ENCODE measurements at regions not wholly inside any gene's neighbourhood (a gene's known extent, or its start where the extent isn't known, plus 50 kb on each side); places are given as distances from the start of the nearest gene placed in this dataset.

DNA sequence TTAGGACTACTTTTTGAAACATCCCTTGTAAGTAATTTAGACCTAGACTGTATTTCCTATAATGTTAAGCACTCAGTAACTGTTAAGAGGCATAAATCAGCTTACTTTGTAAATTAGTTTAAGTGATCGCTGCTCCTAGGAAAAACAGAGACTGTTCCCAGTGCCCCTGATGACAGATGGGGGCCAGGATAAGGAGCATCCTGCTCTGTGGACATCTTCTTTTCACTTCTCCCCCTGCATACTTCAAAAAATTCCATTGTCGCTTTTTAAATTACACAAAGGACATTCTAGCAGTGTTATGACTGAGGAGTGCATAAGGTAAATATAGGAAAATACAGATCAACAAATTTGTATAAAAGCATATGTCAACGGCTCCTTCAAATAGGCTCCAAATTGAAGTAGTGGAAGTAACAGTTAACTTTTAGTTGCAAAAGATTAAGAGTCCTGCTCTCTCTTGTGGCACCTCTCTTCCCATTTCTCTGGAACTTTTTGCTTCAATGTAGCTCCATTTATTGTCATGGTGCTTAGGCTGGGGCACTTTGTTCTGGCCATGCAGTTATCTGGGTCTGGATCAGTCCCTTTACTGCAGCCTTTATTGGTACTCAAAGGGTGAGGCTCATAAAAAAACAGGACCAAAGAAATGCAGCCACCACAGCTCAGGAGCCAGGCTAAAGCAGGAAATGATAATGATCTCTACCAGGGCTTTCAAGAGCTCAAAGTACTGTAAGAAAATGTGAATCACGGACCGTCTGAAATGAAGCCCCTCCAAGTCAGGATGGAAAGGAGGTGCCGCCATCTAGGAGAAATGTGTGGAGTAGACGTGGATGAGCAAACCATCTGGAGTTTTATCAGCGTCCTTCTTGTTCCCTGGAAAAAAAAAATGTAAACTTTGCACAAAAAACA, 162.1 kb upstream of the ZNF516 start:
- no peak for DNase-seq
- intact Hi-C loops (cut with DNase I), result no loop called here

DNA sequence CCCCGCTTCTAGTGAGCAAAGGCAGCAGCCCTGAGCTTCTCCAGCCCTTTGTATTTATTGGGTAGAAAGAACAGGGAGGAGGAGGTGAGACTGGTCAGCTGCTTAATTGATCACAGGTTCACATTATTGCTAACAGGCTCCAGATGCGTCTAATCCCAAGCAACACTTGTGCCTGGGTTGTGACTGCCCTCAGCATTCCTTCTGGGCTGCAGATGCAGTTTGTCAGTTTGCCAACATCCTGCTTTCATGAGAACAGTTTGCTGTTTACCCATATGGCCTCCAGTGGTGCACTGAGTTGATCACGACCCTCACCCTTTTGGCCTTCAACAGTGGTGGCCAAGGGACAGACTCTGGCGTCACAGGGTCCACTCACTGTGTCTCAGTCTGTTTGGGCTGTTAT, 159.5 kb upstream of the ZNF516 start:
- DNase-seq, result no peak
- intact Hi-C loops (cut with DNase I), result no loop called here

DNA sequence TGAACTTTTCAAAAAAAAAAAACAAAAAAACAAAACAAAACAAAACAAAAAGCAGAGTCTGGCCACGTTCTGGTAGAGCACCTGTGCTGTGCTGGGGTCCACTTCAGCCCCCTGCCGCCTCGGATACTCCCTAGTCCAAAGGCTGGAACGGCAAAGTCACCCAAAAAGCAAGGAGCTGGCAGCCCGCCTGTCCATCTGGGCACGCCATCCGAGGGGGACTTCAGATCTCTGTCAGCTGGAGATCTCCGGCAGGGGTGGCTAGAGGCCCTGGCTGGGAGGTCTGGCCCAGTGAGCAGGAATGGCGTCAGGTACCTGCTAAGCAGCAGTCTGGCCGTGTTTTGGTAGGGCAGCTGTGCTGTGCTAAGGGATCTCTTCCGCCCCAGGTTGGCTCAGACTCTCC, 152.3 kb upstream of the ZNF516 start:
- peak in 1 of 10 donors; percentile 65 for DNase-seq
- intact Hi-C loops (cut with DNase I), result no loop called here

DNA sequence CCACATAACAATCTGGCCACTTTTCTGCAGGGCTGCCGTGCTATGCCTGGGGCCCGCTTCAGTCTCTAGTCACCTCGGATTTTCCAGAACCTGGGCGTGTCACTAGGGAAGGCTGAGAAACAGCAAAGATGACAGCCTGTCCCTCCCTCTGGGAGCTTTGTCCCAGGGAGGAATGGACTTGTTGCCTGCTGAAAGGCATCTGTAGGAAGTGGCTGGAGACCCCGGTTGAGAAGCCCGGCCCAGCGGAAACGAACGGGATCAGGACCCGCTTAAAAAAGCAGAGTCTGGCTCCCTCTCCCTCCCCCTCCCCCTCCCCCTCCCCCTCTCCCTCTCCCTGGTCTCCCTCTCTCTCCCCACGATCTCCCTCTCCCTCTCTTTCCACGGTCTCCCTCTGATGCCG, 149.5 kb upstream of the ZNF516 start:
- intact Hi-C loops (cut with DNase I), result no loop called here
- DNase-seq, result no peak

DNA sequence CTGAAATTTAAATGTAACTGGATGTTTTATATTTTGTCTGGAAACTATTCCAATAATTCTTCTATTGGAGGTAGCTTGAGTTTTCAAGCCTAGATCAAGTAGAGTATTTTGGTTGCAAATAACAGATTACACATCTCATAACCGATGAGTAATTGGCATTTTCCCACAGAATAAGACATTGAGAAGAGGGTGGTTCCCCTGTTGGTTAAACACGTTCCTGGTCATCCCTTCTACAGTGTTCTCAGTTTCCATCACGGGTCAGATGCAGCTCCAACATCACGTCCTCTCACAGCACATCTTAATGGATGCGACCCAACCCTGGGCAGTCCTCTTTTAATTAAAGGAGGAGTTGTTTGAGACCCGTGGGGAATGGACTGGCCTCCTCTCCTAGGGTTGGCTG, 149.0 kb upstream of the ZNF516 start:
- DNase-seq, result no peak
- intact Hi-C loops (cut with DNase I), result no loop called here

DNA sequence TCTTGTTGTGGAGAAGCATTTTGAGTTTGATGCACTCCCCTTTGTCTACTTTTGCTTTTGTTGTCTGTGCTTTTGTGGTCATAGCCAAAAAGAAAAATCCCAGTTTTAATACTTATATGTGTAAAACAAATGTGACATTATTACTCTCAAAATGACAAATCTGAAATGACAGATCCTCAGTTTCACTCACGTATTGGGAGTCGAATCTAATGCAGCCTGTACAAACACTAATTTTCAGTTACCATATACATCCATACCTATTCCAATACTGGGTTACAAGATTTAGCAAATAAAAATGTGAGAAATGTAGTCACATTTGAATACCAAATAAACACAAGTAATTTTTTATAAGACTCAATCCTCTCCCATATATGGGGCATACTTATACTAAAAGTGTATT, 148.2 kb upstream of the ZNF516 start:
- DNase-seq, result no peak
- intact Hi-C loops (cut with DNase I), result no loop called here

DNA sequence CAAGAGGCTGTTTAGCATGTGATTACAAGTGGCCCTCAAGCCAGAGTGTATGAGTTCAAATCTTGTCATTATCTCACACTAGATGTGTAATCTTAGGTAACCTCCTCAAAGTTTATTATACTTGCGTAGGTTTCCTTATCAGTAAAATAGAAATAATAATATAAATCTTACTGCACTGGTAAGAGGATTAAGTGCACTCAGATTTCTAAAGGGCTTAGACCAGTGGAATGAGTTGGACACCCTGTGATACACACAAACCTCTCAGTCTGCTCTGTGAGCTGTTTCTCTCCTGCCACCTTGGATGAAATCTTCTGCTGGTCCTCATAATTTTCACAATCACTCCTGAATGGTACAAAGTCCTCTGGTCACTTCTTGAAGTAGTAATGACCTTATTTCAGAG, 145.4 kb upstream of the ZNF516 start:
- no peak for DNase-seq
- intact Hi-C loops (cut with DNase I), result no loop called here

DNA sequence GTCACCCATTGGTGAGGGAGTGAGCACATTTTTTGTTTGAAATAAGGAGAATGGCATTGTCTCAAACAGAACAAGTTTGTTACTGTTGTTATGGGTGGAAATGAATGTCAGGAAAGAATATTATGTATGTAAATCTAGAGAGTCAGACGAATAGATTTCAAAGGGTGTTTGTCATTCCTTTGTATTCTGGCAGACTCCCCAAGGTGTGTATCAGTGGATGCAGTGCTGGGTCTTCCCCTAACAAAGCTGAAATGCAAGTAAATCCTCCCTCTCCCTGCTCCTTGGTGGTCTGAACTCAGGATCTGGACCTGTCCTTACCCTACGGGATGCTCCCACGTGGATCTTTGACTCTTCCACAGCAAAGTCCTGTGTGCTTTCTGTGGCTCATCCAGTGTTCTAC, 139.5 kb upstream of the ZNF516 start:
- no peak for DNase-seq
- intact Hi-C loops (cut with DNase I), result no loop called here

DNA sequence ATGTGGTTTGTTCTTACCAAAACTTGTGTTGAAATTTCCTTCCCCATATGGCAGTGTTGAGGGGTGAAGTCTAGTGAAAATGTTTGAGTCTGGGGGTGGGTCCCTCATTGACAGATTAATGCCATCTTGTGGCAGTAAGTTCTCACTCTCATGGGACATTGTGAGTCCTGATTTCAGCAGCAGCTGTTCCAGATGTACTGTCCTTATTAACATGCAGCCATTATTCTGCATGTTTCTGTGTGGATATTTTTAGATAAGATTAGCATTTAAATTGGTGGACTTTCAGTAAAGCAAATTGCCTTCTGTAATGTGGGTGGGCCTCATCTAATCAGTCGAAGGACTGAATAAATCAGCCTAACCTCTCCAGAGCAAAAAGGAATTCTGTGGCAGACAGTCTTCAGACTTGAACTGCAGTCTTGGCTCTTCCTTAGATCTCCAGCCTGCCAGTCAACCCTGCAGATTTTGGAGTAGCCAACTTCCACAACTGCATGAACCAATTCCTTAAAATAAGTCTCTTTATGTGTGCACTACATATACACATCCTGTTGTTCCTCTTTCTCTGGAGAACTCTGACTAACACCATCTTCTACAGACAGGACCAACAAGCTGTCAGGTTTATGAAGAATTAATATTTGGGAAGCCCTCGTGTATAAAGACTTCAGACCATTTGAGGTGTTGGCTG, 138.7 kb upstream of the ZNF516 start:
- intact Hi-C loops (cut with DNase I), result no loop called here
- no peak for DNase-seq

DNA sequence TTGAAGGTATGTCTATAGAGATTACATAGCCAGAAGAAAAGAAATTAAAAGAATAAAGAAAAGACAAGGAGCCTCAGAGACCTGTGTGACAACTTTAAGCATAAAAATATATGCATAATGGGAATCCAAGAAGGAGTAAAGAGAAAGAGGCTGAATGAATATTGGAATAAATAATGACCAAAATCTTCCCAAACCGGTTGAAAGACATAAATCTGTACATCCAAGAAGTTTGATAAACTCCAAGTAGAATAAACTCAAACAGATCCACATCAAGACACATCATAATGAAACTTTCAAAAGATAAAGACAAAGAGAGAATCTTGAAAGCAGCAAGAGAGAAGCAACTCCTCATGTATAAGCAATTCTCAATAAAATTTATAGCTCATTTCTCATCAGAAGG, 132.4 kb upstream of the ZNF516 start:
- DNase-seq, result no peak
- intact Hi-C loops (cut with DNase I), result loop anchor here (10.0 kb wide), 2 partner anchors 143 to 223 kb away; no protein-coding TSS in a partner anchor

DNA sequence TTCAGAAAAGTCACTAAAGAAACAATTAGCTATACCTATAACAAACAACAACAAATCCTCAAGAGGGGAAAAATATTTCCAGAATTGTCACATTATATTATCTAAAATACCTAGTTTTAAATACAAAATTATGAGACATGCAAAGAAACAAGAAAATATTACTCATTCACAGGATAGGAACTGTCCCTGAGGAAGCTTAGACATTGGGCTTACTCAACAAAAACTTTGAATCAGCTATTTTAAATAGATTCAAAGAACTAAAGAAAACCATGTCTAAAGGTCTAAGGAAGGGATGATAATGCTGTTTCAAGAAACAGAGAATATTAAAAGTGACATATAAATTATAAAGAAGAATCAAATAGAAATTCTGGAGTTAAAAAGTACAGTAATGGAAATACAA, 131.9 kb upstream of the ZNF516 start:
- DNase-seq, result no peak
- intact Hi-C loops (cut with DNase I), result loop anchor here (10.0 kb wide), 2 partner anchors 142 to 222 kb away; no protein-coding TSS in a partner anchor

DNA sequence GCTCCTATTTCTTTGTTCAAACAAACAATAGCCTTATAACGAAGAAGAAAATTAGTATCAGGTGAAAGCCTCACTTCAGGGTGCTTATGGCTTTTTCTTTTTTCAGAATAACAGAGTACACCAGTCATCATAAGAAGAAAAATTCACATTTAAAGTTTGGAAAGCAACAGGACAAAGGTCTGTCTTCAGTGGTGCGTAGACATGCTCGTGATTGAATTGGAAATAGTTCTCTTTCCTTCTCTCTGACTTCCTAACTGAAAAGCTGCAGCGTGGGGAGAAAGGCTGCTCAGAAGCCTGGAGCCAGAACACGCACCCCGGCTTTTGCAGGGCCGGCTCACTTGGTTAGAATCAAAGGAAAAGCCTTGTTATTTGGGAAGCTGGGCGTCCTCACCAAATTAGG, 127.6 kb upstream of the ZNF516 start:
- no peak for DNase-seq
- intact Hi-C loops (cut with DNase I), result loop anchor here (10.0 kb wide), 2 partner anchors 138 to 218 kb away; no protein-coding TSS in a partner anchor

DNA sequence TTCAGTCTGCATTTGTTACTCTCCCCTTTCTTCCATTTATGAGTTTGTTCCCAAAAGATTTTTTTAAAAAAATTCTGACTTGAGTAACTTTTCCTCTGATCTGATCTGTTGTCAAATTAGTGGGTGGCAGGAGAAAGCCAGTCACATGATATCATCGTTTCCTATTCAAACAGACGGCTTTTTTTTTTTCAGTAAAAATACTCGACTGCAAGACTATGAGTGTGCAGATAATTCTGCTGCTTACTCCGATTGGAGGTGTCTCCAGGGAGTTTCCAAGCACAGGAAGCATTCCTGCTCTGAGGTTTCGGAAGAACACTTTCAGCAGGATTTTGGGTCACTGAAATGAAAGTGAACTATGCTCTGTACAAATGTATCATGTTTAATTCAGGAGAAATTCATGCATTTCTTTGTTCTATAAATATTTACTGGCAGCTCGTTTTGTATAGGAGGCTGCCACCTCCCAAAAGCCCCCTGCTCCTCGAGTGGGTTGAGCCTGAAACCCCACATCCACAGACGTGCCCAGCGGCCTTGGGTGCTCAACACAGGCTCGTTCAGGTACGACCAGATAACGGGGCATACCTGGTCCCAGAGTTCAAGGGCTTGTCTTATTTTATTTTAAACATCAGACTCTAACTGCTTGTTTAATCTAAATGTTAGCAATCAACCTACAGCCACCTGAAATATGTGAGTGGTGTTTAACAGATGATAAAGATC, 126.9 kb upstream of the ZNF516 start:
- intact Hi-C loops (cut with DNase I), result loop anchor here (10.0 kb wide), 2 partner anchors 137 to 217 kb away; no protein-coding TSS in a partner anchor
- no peak for DNase-seq

DNA sequence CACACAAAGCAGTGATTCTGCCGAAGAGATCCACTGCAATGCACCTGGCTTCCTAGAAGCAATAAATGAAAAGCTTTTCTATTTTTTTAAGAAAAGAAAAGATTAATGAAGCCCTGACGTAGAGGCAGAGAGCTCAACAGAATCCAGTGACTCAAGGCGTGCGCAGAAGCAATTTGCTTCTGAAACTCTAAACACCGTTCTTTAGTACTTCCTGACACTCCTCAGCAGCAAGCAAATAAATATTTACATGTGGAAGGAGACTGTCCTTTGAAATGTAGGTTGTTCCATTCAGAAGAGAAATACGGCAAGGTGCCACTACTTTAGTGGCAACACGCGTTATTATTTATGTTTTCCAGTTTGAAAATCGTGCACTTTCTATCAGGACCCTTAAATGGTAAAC, 126.2 kb upstream of the ZNF516 start:
- intact Hi-C loops (cut with DNase I), result loop anchor here (10.0 kb wide), 2 partner anchors 136 to 216 kb away; no protein-coding TSS in a partner anchor

DNA sequence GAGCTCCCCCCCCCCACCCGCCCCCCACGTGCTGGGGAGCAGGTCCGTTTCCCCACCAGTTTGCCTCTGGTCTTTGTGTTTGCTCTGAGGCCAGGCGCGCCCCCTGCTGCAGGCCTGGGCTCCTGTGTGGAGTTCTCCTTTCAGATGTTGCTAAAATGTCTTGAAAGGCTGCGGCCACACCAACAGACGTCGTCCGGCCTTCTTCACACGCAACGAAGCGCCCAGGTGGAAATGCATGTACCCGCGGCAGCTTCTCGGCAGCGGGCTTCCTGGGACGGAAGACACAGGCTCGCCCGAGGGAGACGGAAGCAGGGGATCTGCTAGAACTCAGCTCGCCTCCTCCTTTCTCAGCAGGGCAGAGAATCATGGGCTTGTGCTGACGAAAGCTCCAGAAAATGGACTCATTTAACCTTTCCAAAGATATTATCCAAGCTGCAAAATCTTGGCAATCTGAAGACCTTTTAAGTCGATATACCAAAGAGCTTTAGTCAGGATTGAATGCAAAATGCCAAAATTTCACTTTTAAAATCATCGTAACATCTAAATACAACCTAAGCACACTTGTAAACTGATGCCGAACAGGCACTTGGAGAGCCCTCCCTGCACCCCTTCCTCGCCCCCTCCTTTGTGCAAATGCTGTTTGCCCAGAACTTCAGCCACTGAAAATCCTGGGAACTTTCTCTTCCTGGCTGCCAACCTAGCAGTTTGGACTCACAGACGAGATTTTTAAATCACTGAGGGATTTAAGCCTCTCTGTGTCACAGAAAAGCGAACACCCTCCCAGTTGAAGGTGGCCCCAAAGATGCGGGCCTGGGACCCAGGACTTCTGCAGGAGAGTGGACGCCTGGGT, 125.5 kb upstream of the ZNF516 start:
- intact Hi-C loops (cut with DNase I), result loop anchor here (10.0 kb wide), 2 partner anchors 136 to 216 kb away; no protein-coding TSS in a partner anchor
- DNase-seq, result peak in 8 of 10 donors; percentile 26 to 93 (median 52)

More for the DNA sequence above, 126.2 kb upstream of the ZNF516 start:
- no peak for DNase-seq

DNA sequence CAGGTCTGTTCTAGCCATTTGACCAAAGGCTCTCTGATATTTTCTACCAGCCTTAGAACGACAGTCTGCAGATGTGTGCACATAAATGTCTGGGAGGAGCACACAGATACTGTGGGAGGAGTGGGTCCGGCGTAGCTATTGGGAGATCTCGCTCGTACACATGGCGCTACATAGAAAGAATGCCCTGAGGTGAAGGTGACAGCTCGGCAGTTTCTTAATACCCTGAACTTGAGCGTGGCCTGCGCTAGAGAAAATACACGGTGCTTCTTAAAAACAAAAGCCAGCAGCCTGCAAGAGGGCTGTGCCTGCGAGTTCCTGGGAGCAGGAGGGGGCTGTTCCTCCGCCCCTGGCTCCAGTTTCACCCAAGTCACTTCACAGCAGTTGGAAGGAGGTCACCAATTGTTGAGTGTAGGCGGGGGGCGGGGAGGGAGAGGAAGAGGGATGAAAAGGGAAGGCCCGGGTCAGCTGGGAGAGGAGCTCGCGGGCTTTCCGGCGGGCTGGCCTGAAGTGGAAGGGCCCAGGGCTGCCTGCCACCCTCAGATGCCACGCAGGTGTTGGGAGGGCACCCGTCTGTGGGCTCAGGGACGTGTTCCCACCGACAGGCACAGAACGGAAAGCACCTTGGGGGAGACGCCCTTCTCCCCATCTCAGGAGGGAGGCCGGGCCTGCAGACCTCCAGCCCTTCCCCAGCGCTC, 124.7 kb upstream of the ZNF516 start:
- intact Hi-C loops (cut with DNase I), result loop anchor here (10.0 kb wide), 2 partner anchors 135 to 215 kb away; no protein-coding TSS in a partner anchor
- DNase-seq, result peak in 2 of 10 donors; percentile 26 to 31

DNA sequence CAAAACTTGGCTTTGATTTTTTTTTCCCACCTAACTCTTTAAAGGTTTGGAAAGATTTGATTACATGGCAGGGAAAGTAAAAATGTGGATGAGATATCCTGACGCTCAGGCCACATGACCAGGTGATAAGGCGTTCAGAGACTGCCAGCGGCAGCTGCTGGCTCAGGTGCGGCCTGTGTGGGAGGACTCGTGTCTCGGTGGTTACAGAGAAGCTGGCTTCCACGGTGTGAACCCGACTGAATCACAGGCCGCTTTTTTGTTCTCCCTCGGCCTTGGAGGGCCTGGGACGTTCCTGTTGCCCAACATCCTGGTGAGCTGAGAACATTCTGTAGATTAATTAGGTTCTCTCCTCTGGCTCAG, 124.2 kb upstream of the ZNF516 start:
- intact Hi-C loops (cut with DNase I), result no loop called here
- peak in 1 of 10 donors; percentile 85 for DNase-seq

DNA sequence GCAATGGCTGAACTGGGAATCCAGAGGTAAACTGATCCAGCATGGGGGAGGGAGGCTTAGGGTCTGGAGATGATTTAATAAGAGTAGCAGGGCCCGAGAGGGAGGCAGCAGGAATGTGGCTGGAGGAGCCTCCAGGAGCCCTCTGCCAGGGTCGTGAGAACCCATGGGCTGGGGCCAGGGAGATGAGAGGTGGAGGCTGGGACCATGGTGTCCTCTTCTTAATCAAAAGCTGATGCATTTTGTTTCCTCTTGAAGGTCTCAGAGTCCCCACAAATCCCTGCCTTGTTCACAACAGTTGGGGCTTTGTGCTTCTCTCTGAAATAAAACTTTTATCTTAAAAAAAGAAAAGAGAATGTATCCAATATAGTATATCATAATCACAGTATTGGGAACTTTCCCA, 123.7 kb upstream of the ZNF516 start:
- DNase-seq, result no peak
- intact Hi-C loops (cut with DNase I), result no loop called here

DNA sequence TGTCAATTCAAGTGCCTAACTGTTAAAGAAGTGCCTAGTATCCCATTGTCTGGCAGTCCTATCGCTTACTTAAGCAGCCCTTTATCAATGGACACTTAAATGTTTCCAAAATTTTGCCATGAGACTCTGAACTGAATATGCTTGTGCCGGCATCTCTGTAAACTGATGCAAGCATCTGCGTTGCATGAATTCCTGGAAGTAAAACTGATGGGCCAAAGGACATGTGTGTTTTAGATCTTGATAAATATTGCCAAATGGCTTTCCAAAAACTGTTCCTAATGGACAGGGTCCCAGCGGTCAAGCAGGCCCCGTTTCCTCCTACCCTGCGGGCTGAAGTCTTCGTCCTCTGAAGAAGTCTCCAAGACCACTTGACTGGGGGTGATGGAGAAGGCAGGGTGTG, 121.3 kb upstream of the ZNF516 start:
- DNase-seq, result no peak
- intact Hi-C loops (cut with DNase I), result no loop called here

All from posterior cingulate gyrus (tissue), 11 donors.